Endothelial cell of umbilical vein (primary cell): ENCODE measurements at regions not wholly inside any gene's neighbourhood (a gene's known extent, or its start where the extent isn't known, plus 50 kb on each side); places are given as distances from the start of the nearest gene placed in this dataset.

Experiments
- BruUV-seq: library from RNA; stranded (reverse); fragments of 400-500 nt; replicated peaks from 2 replicates; lab custom pipeline; 2021; lab: Mats Ljungman, UMichigan
- CTCF ChIA-PET: fragments of 300-600, 350-600 bp; sonication (Branson Sonifier 250); formaldehyde crosslinking; loops from one replicate; lab custom pipeline; 2021; ENCODE audit warnings: antibody characterized with exemption, inconsistent platforms; lab: Charles Lee
- POLR2A ChIA-PET: fragments of 300-600, 350-600 bp; sonication (Branson Sonifier 250); formaldehyde crosslinking; loops from one replicate; lab custom pipeline; 2021; ENCODE audit warnings: antibody characterized with exemption, inconsistent platforms; lab: Charles Lee
- DNase-seq: peaks from one replicate; pipeline ENCODE4 v3.0.0-alpha.2; 2011; ENCODE audit warnings: low read depth, low spot score
- FAIRE-seq: peaks from 2 replicates; lab custom pipeline; 2011; peaks lifted over from hg19 to GRCh38; lab: Jason Lieb, UNC
- H2AFZ ChIP-seq: 2 replicates; pipeline ENCODE4 v1.6.0; 2012; ENCODE audit warnings: low read depth, low read length, control low read depth, inconsistent platforms
- H3K27ac ChIP-seq: 2 replicates; pipeline ENCODE4 v1.5.1; 2011; ENCODE audit warnings: low read depth, mild to moderate bottlenecking, control low read depth, low read length, moderate library complexity; ENCODE audit not compliant: insufficient read depth
- H3K27me3 ChIP-seq, 2 experiments: 2 replicates each; pipeline versions ENCODE4 v1.6.0 to v1.6.1; 2011; ENCODE audit warnings: low read length in 2 of 2, mixed read lengths in 1 of 2; ENCODE audit not compliant: control insufficient read depth in 2 of 2, insufficient read depth in 2 of 2
- H3K36me3 ChIP-seq, 2 experiments: 2 replicates in 1 of 2; 3 replicates in 1 of 2; pipeline ENCODE4 v1.5.1; 2011; ENCODE audit warnings: low read length in 2 of 2, mild to moderate bottlenecking in 1 of 2, moderate library complexity in 1 of 2; ENCODE audit not compliant: control insufficient read depth in 2 of 2, insufficient read depth in 2 of 2; ENCODE audit errors: extremely low read depth in 1 of 2
- H3K4me1 ChIP-seq: 3 replicates; pipeline ENCODE4 v1.5.1; 2011; ENCODE audit warnings: mild to moderate bottlenecking, low read length; ENCODE audit not compliant: control insufficient read depth, insufficient read depth; ENCODE audit errors: extremely low read depth
- H3K4me2 ChIP-seq: 2 replicates; pipeline ENCODE4 v1.6.1; 2011; ENCODE audit warnings: low read length, control low read depth, mixed read lengths; ENCODE audit not compliant: insufficient read depth
- H3K4me3 ChIP-seq, 3 experiments: fragments of 200-600 bp in 1 of 3; sonication (generic), shearing (Covaris generic) in 1 of 3; replicated peaks in 1 of 3; 2 replicates each; pipeline ENCODE4 v1.5.1; 2011 to 2016; ENCODE audit warnings: control low read depth in 3 of 3, low read length in 3 of 3, mild to moderate bottlenecking in 2 of 3, inconsistent platforms in 1 of 3, low read depth in 1 of 3, moderate library complexity in 1 of 3; ENCODE audit not compliant: insufficient read depth in 1 of 3
- H3K79me2 ChIP-seq: 2 replicates; pipeline ENCODE4 v1.6.0; 2012; ENCODE audit warnings: low read length, inconsistent platforms; ENCODE audit not compliant: control insufficient read depth, insufficient read depth
- H3K9ac ChIP-seq: replicated peaks from 2 replicates; pipeline ENCODE3; 2011; ENCODE audit warnings: low read length, control low read depth; ENCODE audit not compliant: insufficient read depth; ENCODE audit errors: extremely low read depth
- H3K9me1 ChIP-seq: replicated peaks from 3 replicates; pipeline ENCODE4 v1.6.0; 2011; ENCODE audit warnings: mild to moderate bottlenecking, low read length; ENCODE audit not compliant: control insufficient read depth, insufficient read depth; ENCODE audit errors: extremely low read depth
- H3K9me3 ChIP-seq: replicated peaks from 2 replicates; pipeline ENCODE4 v1.5.1; 2012; ENCODE audit warnings: low read length, inconsistent platforms; ENCODE audit not compliant: control insufficient read depth, insufficient read depth
- H4K20me1 ChIP-seq: replicated peaks from 2 replicates; pipeline ENCODE3; 2011; ENCODE audit warnings: mild to moderate bottlenecking, low read length; ENCODE audit not compliant: control insufficient read depth, insufficient read depth; ENCODE audit errors: extremely low read depth
- CTCF ChIP-seq, 2 donors: IDR thresholded peaks; 1 replicate in 1 of 2; 2 replicates in 1 of 2; pipeline ENCODE4 v1.5.1; 2011; ENCODE audit warnings: low read length in 2 of 2, mild to moderate bottlenecking in 2 of 2, moderate library complexity in 2 of 2, control low read depth in 1 of 2, inconsistent platforms in 1 of 2, low read depth in 1 of 2; ENCODE audit not compliant: insufficient read depth in 1 of 2; ENCODE audit errors: extremely low read depth in 1 of 2
- EZH2 ChIP-seq: IDR thresholded peaks from 2 replicates; pipeline ENCODE4 v1.6.1; 2012; ENCODE audit warnings: borderline replicate concordance, low read depth, mild to moderate bottlenecking, moderate library complexity, low read length, inconsistent platforms; ENCODE audit not compliant: severe bottlenecking
- FOS ChIP-seq: IDR thresholded peaks from 2 replicates; pipeline ENCODE4 v1.6.1; 2011; ENCODE audit warnings: mild to moderate bottlenecking, low read length, moderate library complexity, borderline replicate concordance; ENCODE audit not compliant: insufficient read depth
- GATA2 ChIP-seq: IDR thresholded peaks from 2 replicates; pipeline ENCODE4 v1.7.0; 2011; ENCODE audit warnings: low read depth, mild to moderate bottlenecking, moderate library complexity, mixed read lengths, low read length; ENCODE audit not compliant: insufficient read length, insufficient read depth
- JUN ChIP-seq: IDR thresholded peaks from 2 replicates; pipeline ENCODE4 v1.6.1; 2011; ENCODE audit warnings: borderline replicate concordance, low read depth; ENCODE audit not compliant: insufficient read length, insufficient read depth
- MYC ChIP-seq: IDR thresholded peaks from one replicate; pipeline ENCODE4 v1.6.1; 2011; ENCODE audit warnings: mild to moderate bottlenecking, low read depth, low read length
- POLR2A ChIP-seq: IDR thresholded peaks from 2 replicates; pipeline ENCODE4 v1.6.1; 2012; ENCODE audit warnings: low read depth, mild to moderate bottlenecking, control low read depth, low read length
- POLR2AphosphoS5 ChIP-seq: IDR thresholded peaks from 2 replicates; pipeline ENCODE4 v1.6.1; 2012; ENCODE audit warnings: low read depth, mild to moderate bottlenecking, control low read depth, low read length, moderate library complexity; ENCODE audit not compliant: insufficient read depth
- dilution Hi-C: fragments of 300-500 bp; cut with MboI; formaldehyde crosslinking; loops from one replicate; pipeline ENCODE4 v1.15.0; 2019; ENCODE audit warnings: low sequenced_read_pairs; ENCODE audit not compliant: extremely low pct_ligation_motif_present
- intact Hi-C: fragments of 100-400 bp; cut with micrococcal nuclease; formaldehyde crosslinking; loops from one replicate; pipeline ENCODE4 v1.10.0; 2022
- TF ChIP-seq, protein P1 (sequence below): IDR thresholded peaks from 2 replicates; pipeline ENCODE4 v1.6.1; 2011; ENCODE audit not compliant: insufficient read depth, insufficient read length

GRCh38 chr10:113313722-113314121 is 239.1 kb upstream of the HABP2 start:
- DNase-seq (no peak), FAIRE-seq (no peak)
- BruUV-seq: no TSS peak
- CTCF ChIA-PET: no interaction called here
- intact Hi-C loops (no loop called here), dilution Hi-C loops (no loop called here)
- TF ChIP-seq EZH2 (no peak), POLR2A (no peak), POLR2AphosphoS5 (no peak), MYC (no peak), CTCF (IDR thresholded peaks at IDR 0.05; ENCODE audit: extremely low read depth in 1 of 2, insufficient read depth in 1 of 2, low read depth in 1 of 2, low read length in 2 of 2) (no peak), JUN (no peak), GATA2 (no peak), FOS (no peak)
- TF ChIP-seq, protein P1, sequence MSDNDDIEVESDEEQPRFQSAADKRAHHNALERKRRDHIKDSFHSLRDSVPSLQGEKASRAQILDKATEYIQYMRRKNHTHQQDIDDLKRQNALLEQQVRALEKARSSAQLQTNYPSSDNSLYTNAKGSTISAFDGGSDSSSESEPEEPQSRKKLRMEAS: no peak
- H3K9ac ChIP-seq: no peak overlapping the region
- H3K36me3 ChIP-seq: no peaks in the 10 kb centered on the region
- no peak overlapping the region for H2AFZ ChIP-seq
- no peaks in the 10 kb centered on the region for H3K9me1 ChIP-seq
- H3K4me2 ChIP-seq: no peak overlapping the region
- no peak overlapping the region for H3K27ac ChIP-seq
- H3K9me3 ChIP-seq: no peaks in the 10 kb centered on the region
- H4K20me1 ChIP-seq: no peaks in the 10 kb centered on the region
- POLR2A ChIA-PET: no interaction called here
- H3K4me3 ChIP-seq: no peak overlapping the region
- H3K79me2 ChIP-seq: no peaks in the 10 kb centered on the region
- H3K4me1 ChIP-seq: no peaks in the 10 kb centered on the region
- H3K27me3 ChIP-seq: no peaks in the 10 kb centered on the region
